ENCODE measurements at regions not wholly inside any gene's neighbourhood (a gene's known extent, or its start where the extent isn't known, plus 50 kb on each side); places are given as distances from the start of the nearest gene placed in this dataset.

GRCh38 chr12:4108803-4109345, 164.7 kb upstream of the CCND2 start:
- no peak for TF ChIP-seq EZH2 (IDR thresholded peaks at IDR 0.05)
- TF ChIP-seq POLR2AphosphoS5 (IDR thresholded peaks at IDR 0.05; ENCODE audit: borderline replicate concordance, low read depth, low read length), result no peak

All from SK-N-MC (cell line).